ENCODE measurements at regions not wholly inside any gene's neighbourhood (a gene's known extent, or its start where the extent isn't known, plus 50 kb on each side); places are given as distances from the start of the nearest gene placed in this dataset.

DNA sequence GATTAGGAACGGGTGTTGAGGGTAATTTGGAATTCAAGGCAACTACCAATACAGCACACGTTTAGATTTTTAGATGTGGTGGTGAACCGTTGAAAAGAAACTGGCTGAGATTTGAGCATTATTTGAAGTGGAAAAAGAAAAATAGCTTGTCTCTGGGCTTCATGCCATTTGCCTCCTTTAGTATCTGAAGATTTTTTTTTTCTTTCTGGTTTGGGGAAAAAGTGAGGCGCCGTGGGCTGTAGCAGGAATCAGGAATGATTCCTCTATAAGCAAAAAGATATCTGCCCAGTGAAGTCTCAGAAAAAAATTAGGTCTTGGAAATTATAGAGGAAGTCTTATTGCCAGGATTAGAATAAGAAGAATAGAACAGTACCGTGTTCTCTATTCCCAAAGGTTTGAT lies 88.5 kb downstream of the RPS12 start:
- H3K4me2 ChIP-seq (ENCODE audit: low read length) = no peak overlapping the region
- no peak overlapping the region for H3K4me3 ChIP-seq (ENCODE audit: low read depth, low read length)
- no peaks in the 10 kb centered on the region for H3K9me3 ChIP-seq (ENCODE audit: control insufficient read depth, low read length)
- H3K36me3 ChIP-seq (ENCODE audit: control insufficient read depth, insufficient read depth, low read length) = no peaks in the 10 kb centered on the region
- no peaks in the 10 kb centered on the region for H3K4me1 ChIP-seq
- H3K27me3 ChIP-seq (ENCODE audit: control insufficient read depth, insufficient read depth, low read length) = no peaks in the 10 kb centered on the region
- no peak overlapping the region for H2AFZ ChIP-seq
- H3K9ac ChIP-seq = no peak overlapping the region
- H3K27ac ChIP-seq = no peak overlapping the region
- TF ChIP-seq, protein P1, sequence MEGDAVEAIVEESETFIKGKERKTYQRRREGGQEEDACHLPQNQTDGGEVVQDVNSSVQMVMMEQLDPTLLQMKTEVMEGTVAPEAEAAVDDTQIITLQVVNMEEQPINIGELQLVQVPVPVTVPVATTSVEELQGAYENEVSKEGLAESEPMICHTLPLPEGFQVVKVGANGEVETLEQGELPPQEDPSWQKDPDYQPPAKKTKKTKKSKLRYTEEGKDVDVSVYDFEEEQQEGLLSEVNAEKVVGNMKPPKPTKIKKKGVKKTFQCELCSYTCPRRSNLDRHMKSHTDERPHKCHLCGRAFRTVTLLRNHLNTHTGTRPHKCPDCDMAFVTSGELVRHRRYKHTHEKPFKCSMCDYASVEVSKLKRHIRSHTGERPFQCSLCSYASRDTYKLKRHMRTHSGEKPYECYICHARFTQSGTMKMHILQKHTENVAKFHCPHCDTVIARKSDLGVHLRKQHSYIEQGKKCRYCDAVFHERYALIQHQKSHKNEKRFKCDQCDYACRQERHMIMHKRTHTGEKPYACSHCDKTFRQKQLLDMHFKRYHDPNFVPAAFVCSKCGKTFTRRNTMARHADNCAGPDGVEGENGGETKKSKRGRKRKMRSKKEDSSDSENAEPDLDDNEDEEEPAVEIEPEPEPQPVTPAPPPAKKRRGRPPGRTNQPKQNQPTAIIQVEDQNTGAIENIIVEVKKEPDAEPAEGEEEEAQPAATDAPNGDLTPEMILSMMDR (IDR thresholded peaks at IDR 0.05) = no peak
- no peaks in the 10 kb centered on the region for H3K79me2 ChIP-seq

DNA sequence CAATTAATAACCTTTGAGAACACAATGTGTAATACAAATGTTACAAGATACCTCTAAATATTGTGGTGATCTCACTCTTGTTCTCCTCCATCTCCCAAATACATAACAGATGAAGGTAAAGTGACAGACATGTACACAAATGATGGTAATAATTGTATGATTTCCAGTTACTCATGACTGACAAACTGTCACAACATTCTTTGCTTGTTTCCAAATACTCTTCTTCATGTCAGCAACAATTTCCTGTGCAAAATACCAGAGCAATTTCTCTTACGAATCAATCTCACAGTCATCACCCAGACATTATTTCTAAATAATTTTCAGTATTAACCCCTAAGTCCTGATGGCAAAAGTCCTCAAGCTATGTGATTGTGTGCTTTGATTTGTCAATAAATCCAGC lies 92.9 kb downstream of the RPS12 start:
- TF ChIP-seq, protein P1 (IDR thresholded peaks at IDR 0.05) = no peak
- Histone ChIP-seq H3K79me2 (no peaks in the 10 kb centered on the region), H3K4me2 (ENCODE audit: low read length) (no peak overlapping the region), H3K9me3 (ENCODE audit: control insufficient read depth, low read length) (no peaks in the 10 kb centered on the region), H2AFZ (no peak overlapping the region), H3K9ac (no peak overlapping the region), H3K4me3 (ENCODE audit: low read depth, low read length) (no peak overlapping the region), H3K36me3 (ENCODE audit: control insufficient read depth, insufficient read depth, low read length) (no peaks in the 10 kb centered on the region), H3K27ac (no peak overlapping the region), H3K4me1 (no peaks in the 10 kb centered on the region), H3K27me3 (ENCODE audit: control insufficient read depth, insufficient read depth, low read length) (no peaks in the 10 kb centered on the region)

DNA sequence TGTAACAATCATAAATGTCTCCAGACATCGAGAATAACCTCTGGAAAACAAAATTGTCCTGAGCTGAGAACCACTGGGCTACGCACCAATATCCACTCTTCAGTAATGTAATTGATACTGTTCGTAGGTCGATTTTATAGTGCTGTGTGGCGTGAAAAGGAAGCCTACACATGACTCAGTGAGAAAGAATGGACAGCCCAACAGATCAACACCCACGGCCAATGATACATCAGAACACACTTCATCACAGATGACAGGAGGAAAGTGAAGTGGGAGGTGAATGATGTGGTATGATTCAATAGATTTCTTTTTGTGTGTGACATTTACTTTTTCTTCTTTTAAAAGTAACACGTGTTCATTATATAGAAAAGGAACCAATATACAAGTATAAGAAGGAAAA lies 93.5 kb downstream of the RPS12 start:
- no peaks in the 10 kb centered on the region for H3K79me2 ChIP-seq
- no peak overlapping the region for H3K4me2 ChIP-seq (ENCODE audit: low read length)
- H3K36me3 ChIP-seq (ENCODE audit: control insufficient read depth, insufficient read depth, low read length) = no peaks in the 10 kb centered on the region
- TF ChIP-seq, protein P1 (IDR thresholded peaks at IDR 0.05) = no peak
- H2AFZ ChIP-seq = no peak overlapping the region
- H3K27ac ChIP-seq = no peak overlapping the region
- no peak overlapping the region for H3K4me3 ChIP-seq (ENCODE audit: low read depth, low read length)
- no peaks in the 10 kb centered on the region for H3K4me1 ChIP-seq
- no peaks in the 10 kb centered on the region for H3K9me3 ChIP-seq (ENCODE audit: control insufficient read depth, low read length)
- no peaks in the 10 kb centered on the region for H3K27me3 ChIP-seq (ENCODE audit: control insufficient read depth, insufficient read depth, low read length)
- no peak overlapping the region for H3K9ac ChIP-seq

DNA sequence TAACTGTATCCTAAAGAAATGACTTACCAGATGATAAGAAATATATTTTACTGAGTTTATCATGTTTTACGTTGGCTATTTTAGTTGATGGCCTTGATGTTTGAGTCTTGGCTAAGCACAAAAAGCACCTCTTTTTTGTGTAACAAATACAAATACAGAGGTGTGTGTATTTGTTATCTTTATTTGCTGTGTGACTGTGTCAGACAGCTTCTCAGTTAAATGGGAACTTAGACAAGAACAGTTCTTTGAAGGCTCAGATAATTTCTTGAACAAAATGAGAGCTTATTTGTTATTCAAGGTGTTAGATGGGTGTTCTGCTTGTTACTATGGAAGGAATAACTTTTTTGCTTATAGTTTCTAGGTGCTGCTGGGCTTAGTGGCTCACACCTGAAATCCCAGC lies 95.4 kb downstream of the RPS12 start:
- H3K9me3 ChIP-seq (ENCODE audit: control insufficient read depth, low read length) = no peaks in the 10 kb centered on the region
- H3K36me3 ChIP-seq (ENCODE audit: control insufficient read depth, insufficient read depth, low read length) = no peaks in the 10 kb centered on the region
- TF ChIP-seq, protein P1 (IDR thresholded peaks at IDR 0.05) = no peak
- H3K27ac ChIP-seq = no peak overlapping the region
- H2AFZ ChIP-seq = no peak overlapping the region
- no peaks in the 10 kb centered on the region for H3K4me1 ChIP-seq
- H3K4me3 ChIP-seq (ENCODE audit: low read depth, low read length) = no peak overlapping the region
- no peak overlapping the region for H3K9ac ChIP-seq
- H3K27me3 ChIP-seq (ENCODE audit: control insufficient read depth, insufficient read depth, low read length) = no peaks in the 10 kb centered on the region
- H3K79me2 ChIP-seq = no peaks in the 10 kb centered on the region
- no peak overlapping the region for H3K4me2 ChIP-seq (ENCODE audit: low read length)

DNA sequence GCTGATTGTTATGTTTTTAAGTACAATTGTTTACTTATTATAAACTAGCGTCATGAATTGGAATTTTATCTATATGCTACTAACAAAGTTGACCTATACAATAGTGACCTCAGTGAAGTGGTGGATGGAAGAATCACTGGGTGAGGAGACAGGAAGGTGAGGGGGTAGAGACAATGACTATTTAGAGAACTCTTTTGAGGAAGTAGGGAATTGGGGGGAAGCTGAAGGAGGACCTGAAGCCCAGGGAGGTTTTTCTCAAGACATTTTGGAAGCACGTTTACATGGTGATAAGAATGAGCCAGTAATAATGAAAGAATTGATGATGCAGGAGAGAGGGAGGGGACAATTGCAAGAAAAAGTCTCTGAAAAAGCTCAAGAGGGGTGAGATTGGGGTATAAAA lies 96.4 kb downstream of the RPS12 start:
- Histone ChIP-seq H3K9ac (no peak overlapping the region), H3K27me3 (ENCODE audit: control insufficient read depth, insufficient read depth, low read length) (no peaks in the 10 kb centered on the region), H2AFZ (no peak overlapping the region), H3K79me2 (no peaks in the 10 kb centered on the region), H3K4me3 (ENCODE audit: low read depth, low read length) (no peak overlapping the region), H3K4me2 (ENCODE audit: low read length) (no peak overlapping the region), H3K27ac (no peak overlapping the region), H3K4me1 (no peaks in the 10 kb centered on the region), H3K9me3 (ENCODE audit: control insufficient read depth, low read length) (no peaks in the 10 kb centered on the region), H3K36me3 (ENCODE audit: control insufficient read depth, insufficient read depth, low read length) (no peaks in the 10 kb centered on the region)
- TF ChIP-seq, protein P1 (IDR thresholded peaks at IDR 0.05) = no peak

All from parathyroid adenoma (tissue), 2 donors.